Esophagus (tissue), 2 donors: ENCODE measurements at regions not wholly inside any gene's neighbourhood (a gene's known extent, or its start where the extent isn't known, plus 50 kb on each side); places are given as distances from the start of the nearest gene placed in this dataset.

ENCODE experiments used
- H3K27ac ChIP-seq, 2 donors: one replicate each; pipeline ENCODE4 v1.5.1; 2013; ENCODE audit warnings: low read depth in 2 of 2, mild to moderate bottlenecking in 2 of 2, inconsistent platforms in 1 of 2, low read length in 1 of 2, moderate library complexity in 1 of 2
- H3K27me3 ChIP-seq, 2 donors: one replicate each; pipeline ENCODE4 v1.6.1; 2013; ENCODE audit warnings: low read length in 2 of 2, control low read depth in 1 of 2, mild to moderate bottlenecking in 1 of 2; ENCODE audit not compliant: insufficient read depth in 2 of 2, control insufficient read depth in 1 of 2
- H3K36me3 ChIP-seq, 2 donors: one replicate each; pipeline ENCODE4 v1.6.1; 2013; ENCODE audit warnings: low read length in 1 of 2; ENCODE audit not compliant: control insufficient read depth in 2 of 2, insufficient read depth in 2 of 2
- H3K4me1 ChIP-seq, 2 donors: one replicate each; pipeline ENCODE4 v1.6.1; 2013; ENCODE audit warnings: low read length in 1 of 2; ENCODE audit not compliant: control insufficient read depth in 2 of 2, insufficient read depth in 2 of 2
- H3K4me3 ChIP-seq, 2 donors: one replicate each; pipeline ENCODE4 v1.5.1; 2013; ENCODE audit warnings: low read length in 2 of 2, mild to moderate bottlenecking in 2 of 2, low read depth in 1 of 2, moderate library complexity in 1 of 2
- H3K9me3 ChIP-seq, 2 donors: one replicate each; pipeline ENCODE4 v1.6.1; 2013; ENCODE audit warnings: mild to moderate bottlenecking in 2 of 2, low read depth in 1 of 2, low read length in 1 of 2, moderate library complexity in 1 of 2; ENCODE audit not compliant: control insufficient read depth in 2 of 2, insufficient read depth in 1 of 2
- WGBS, 2 donors: extraction: QIAGEN DNeasy Blood & Tissue Kit; methylation state at CpG; one replicate each; pipeline ENCODE4 v1.1.7; 2013; 5-methylcytosine and 5-hydroxymethylcytosine counted together
- donor health status: healthy with polysubstance abuse.
- donor health status: Bipolar disorder and iron deficiency.

- 67 to 68% methylated on average over 7 of the region's 7 CpGs for WGBS, 2 donors
Observed at GRCh38 chr6:97885325-97885724, 602.3 kb upstream of the MMS22L start.

DNA sequence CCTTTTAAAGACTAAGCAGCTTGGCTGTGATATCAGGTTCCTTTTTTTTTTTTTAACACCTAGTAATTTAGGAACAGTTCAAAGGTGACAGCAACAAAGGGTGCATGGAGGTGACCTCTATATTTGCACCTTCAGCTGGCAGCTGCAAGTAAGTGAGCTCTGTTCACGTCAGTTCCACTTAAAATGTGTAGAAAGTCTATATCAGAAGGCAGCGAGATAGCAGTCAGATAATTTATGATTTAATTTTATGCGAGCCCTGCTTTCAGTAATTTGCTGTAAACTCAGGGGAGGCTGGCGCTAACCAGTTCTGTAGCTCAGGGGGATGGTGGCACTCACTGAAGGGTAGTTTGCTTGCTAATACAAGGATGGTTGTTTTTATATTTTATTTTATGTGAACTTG is 602.8 kb upstream of the MMS22L start:
- WGBS, 2 donors: 72 to 82% methylated on average over 4 of the region's 4 CpGs
- H3K27me3 ChIP-seq: no peaks in the 10 kb centered on the region

More at GRCh38 chr6:97885325-97885724, 602.3 kb upstream of the MMS22L start:
- Histone ChIP-seq H3K27ac (no peak overlapping the region), H3K4me1 (no peaks in the 10 kb centered on the region), H3K9me3 (no peaks in the 10 kb centered on the region), H3K4me3 (no peak overlapping the region), H3K36me3 (no peaks in the 10 kb centered on the region), H3K27me3 (no peaks in the 10 kb centered on the region)

GRCh38 chr6:97901531-97901930 is 618.5 kb upstream of the MMS22L start:
- Histone ChIP-seq H3K27me3 (no peaks in the 10 kb centered on the region), H3K9me3 (no peaks in the 10 kb centered on the region)
- WGBS, 2 donors: 64 to 72% methylated on average over 1 of the region's 1 CpG

More for the DNA sequence above, 602.8 kb upstream of the MMS22L start:
- Histone ChIP-seq H3K27ac (no peak overlapping the region), H3K36me3 (no peaks in the 10 kb centered on the region), H3K4me1 (no peaks in the 10 kb centered on the region), H3K9me3 (no peaks in the 10 kb centered on the region), H3K4me3 (no peak overlapping the region)

GRCh38 chr6:97909380-97909779 is 626.4 kb upstream of the MMS22L start:
- Histone ChIP-seq H3K4me3 (no peak overlapping the region), H3K4me1 (no peaks in the 10 kb centered on the region), H3K27ac (no peak overlapping the region), H3K27me3 (no peaks in the 10 kb centered on the region), H3K9me3 (no peaks in the 10 kb centered on the region), H3K36me3 (no peaks in the 10 kb centered on the region)
- 65 to 68% methylated on average over 5 of the region's 5 CpGs for WGBS, 2 donors

More at GRCh38 chr6:97901531-97901930, 618.5 kb upstream of the MMS22L start:
- H3K4me1 ChIP-seq: no peaks in the 10 kb centered on the region
- no peaks in the 10 kb centered on the region for H3K36me3 ChIP-seq
- no peak overlapping the region for H3K4me3 ChIP-seq
- H3K27ac ChIP-seq: no peak overlapping the region

- no peaks in the 10 kb centered on the region for H3K27me3 ChIP-seq
- H3K4me3 ChIP-seq: no peak overlapping the region
- no peaks in the 10 kb centered on the region for H3K9me3 ChIP-seq
- no peaks in the 10 kb centered on the region for H3K36me3 ChIP-seq
- no peak overlapping the region for H3K27ac ChIP-seq
- H3K4me1 ChIP-seq: no peaks in the 10 kb centered on the region
- 77 to 85% methylated on average over 1 of the region's 1 CpG for WGBS, 2 donors
Observed at GRCh38 chr6:97913721-97914120, 630.7 kb upstream of the MMS22L start.

DNA sequence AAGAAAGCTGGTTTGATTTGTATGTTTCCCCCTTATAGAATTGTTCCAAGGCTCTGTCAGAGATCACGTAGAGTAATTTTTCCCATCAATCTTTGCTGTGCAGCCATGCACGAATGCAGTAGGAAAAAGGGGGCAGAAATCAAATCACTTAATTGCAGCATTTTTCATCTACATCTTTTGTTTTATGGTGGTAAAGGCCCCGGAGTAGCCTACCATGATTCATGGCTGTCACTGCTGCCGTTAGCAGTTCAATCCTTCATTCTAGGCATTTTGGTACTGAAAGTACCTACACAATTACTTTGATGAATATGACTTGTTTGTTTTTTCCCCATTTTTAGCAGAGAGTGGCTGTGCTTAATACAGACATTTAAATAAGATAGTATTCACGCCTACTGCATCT is 631.9 kb upstream of the MMS22L start:
- no peak overlapping the region for H3K4me3 ChIP-seq
- no peaks in the 10 kb centered on the region for H3K27me3 ChIP-seq
- 68 to 72% methylated on average over 5 of the region's 5 CpGs for WGBS, 2 donors
- no peaks in the 10 kb centered on the region for H3K4me1 ChIP-seq
- H3K27ac ChIP-seq: no peak overlapping the region
- H3K36me3 ChIP-seq: no peaks in the 10 kb centered on the region
- H3K9me3 ChIP-seq: no peaks in the 10 kb centered on the region

DNA sequence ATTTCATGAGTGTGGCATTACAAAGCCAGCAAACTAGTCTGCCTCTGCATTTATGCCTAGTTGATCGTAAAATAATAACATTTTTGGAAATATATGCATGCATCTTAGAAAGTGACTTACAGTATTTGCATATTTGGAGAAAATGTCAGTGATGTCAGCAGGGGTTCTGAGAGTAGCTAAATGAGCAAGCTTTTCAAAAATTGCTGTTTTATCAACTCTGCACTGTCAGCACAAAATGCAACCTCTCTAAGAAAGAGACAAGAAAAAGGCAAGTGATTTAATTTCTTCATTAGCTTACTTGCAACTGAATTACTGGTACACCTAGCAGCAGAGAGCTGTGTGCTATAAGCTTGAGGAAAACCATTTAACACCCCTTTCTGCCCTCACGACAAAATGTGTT is 632.5 kb upstream of the MMS22L start:
- Histone ChIP-seq H3K4me1 (no peaks in the 10 kb centered on the region), H3K27me3 (no peaks in the 10 kb centered on the region), H3K9me3 (no peaks in the 10 kb centered on the region), H3K27ac (no peak overlapping the region), H3K36me3 (no peaks in the 10 kb centered on the region), H3K4me3 (no peak overlapping the region)
- 56 to 57% methylated on average over 2 of the region's 2 CpGs for WGBS, 2 donors

DNA sequence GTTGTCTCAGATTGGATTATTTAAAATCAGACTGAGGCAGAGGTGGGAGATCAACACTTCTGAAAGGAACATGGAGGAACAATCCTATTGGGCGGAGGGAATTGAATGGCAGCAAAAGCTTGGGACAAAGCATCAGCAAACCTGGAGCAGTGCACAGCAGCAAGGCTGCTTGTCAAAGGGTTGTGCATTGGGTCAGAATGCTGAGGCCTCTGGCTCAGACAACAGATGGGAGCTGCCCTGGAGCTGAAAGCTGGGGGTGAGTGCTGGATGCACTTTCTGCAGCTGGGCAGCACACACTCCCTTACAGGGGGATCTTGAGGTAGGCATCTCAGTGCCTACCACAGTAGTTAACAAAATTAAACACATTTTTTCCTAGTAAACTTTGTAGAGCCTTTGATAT is 634.4 kb upstream of the MMS22L start:
- Histone ChIP-seq H3K36me3 (no peaks in the 10 kb centered on the region), H3K27ac (no peak overlapping the region), H3K27me3 (no peaks in the 10 kb centered on the region), H3K9me3 (no peaks in the 10 kb centered on the region), H3K4me1 (no peaks in the 10 kb centered on the region), H3K4me3 (no peak overlapping the region)
- 93 to 95% methylated on average over 1 of the region's 1 CpG for WGBS, 2 donors

DNA sequence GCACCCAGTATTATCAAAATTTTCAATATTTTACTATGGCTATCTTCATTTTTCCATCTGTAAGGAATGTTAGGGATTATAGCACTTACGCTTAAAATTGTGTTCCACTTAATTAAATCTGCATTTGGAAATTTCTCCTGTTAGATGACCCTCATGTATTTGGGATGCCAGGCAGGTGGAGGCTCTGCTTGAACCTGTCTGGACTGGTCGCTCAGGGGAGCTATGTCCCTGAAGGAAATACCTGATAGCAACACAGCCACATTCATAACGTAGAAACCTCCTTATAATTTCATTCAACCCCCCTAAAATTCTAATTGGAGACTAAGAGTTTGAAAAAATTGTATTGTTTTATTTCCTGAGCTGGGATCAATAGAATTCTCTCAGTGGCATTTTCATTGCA is 636.0 kb upstream of the MMS22L start:
- Histone ChIP-seq H3K9me3 (no peaks in the 10 kb centered on the region), H3K36me3 (no peaks in the 10 kb centered on the region), H3K27ac (no peak overlapping the region), H3K4me3 (no peak overlapping the region), H3K4me1 (no peaks in the 10 kb centered on the region), H3K27me3 (no peaks in the 10 kb centered on the region)
- whole genome bisulfite sequencing, 2 donors: 47 to 55% methylated on average over 3 of the region's 3 CpGs

DNA sequence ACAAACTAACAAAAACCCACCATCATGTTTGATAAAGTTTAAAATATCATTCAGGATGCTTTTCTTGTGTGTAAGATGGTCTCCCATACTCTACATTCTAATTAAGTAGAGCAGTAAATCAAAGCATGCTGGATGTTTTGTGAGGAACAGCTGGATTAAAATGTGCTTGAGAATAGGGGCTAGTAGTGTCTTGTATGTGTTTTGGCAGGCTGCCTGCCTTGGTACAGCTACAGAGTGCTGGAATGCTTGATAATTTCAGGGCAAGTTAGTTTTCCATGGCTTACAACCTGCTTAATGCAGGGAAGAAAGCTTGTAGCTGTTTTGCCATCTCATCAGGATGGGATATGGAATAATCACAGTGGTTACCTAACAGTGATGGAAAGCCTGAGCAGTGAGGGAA is 636.6 kb upstream of the MMS22L start:
- H3K36me3 ChIP-seq: no peaks in the 10 kb centered on the region
- H3K27me3 ChIP-seq: no peaks in the 10 kb centered on the region
- no peaks in the 10 kb centered on the region for H3K4me1 ChIP-seq
- H3K9me3 ChIP-seq: no peaks in the 10 kb centered on the region
- no peak overlapping the region for H3K4me3 ChIP-seq
- no peak overlapping the region for H3K27ac ChIP-seq
